Spleen (tissue), 11 donors: ENCODE measurements at regions not wholly inside any gene's neighbourhood (a gene's known extent, or its start where the extent isn't known, plus 50 kb on each side); places are given as distances from the start of the nearest gene placed in this dataset.

Source experiments
- DNase-seq: peaks from one replicate; pipeline ENCODE4 v3.0.0-alpha.2; 2020
- H3K27ac ChIP-seq, 8 donors: fragments of 200-600 bp; sonication (generic) in 7 of 8; 1 replicate in 4 of 8; 2 replicates in 4 of 8; pipeline versions ENCODE4 v1.5.0 to v1.8.0; 2016 to 2021; ENCODE audit warnings: inconsistent platforms in 4 of 8, mild to moderate bottlenecking in 4 of 8, moderate library complexity in 1 of 8
- H3K27me3 ChIP-seq, 7 donors: fragments of 200-600 bp; sonication (generic) in 6 of 7; replicated peaks in 1 of 7; 1 replicate in 4 of 7; 2 replicates in 3 of 7; pipeline versions ENCODE4 v1.5.0 to v1.8.0; 2016 to 2021; ENCODE audit warnings: inconsistent platforms in 3 of 7, mild to moderate bottlenecking in 1 of 7
- H3K36me3 ChIP-seq, 6 donors: fragments of 200-600 bp; sonication (generic) in 5 of 6; 1 replicate in 4 of 6; 2 replicates in 2 of 6; pipeline versions ENCODE4 v1.5.0 to v1.8.0; 2016 to 2021; ENCODE audit warnings: inconsistent platforms in 2 of 6
- H3K4me1 ChIP-seq, 6 donors: fragments of 200-600 bp; sonication (generic) in 5 of 6; 1 replicate in 3 of 6; 2 replicates in 3 of 6; pipeline versions ENCODE4 v1.5.0 to v1.8.0; 2016 to 2021; ENCODE audit warnings: inconsistent platforms in 3 of 6
- H3K4me3 ChIP-seq, 8 donors: fragments of 200-600 bp; sonication (generic) in 7 of 8; 1 replicate in 4 of 8; 2 replicates in 4 of 8; pipeline versions ENCODE4 v1.5.0 to v1.8.0; 2016 to 2021; ENCODE audit warnings: inconsistent platforms in 4 of 8, mild to moderate bottlenecking in 4 of 8, moderate library complexity in 2 of 8
- H3K9me3 ChIP-seq, 8 donors: fragments of 200-600 bp; sonication (generic) in 7 of 8; 1 replicate in 4 of 8; 2 replicates in 4 of 8; pipeline versions ENCODE4 v1.5.0 to v1.8.0; 2016 to 2021; ENCODE audit warnings: inconsistent platforms in 4 of 8
- POLR2A ChIP-seq, 3 donors: fragments of 450-650 bp; IDR thresholded peaks; one replicate each; pipeline ENCODE4 v1.5.1; 2017; ENCODE audit warnings: antibody characterized with exemption in 3 of 3, mild to moderate bottlenecking in 1 of 3
- POLR2AphosphoS5 ChIP-seq, 3 donors: sonication (generic); formaldehyde crosslinking; IDR thresholded peaks; one replicate each; pipeline ENCODE4 v1.5.1; 2017; ENCODE audit warnings: antibody characterized with exemption in 3 of 3
- whole genome bisulfite sequencing, 5 donors: extraction: QIAGEN DNeasy Blood & Tissue Kit in 3 of 5; methylation state at CpG; one replicate each; pipeline versions ENCODE4 v1.1.5 to v1.1.7; 2013 to 2018; 5-methylcytosine and 5-hydroxymethylcytosine counted together
- intact Hi-C: fragments of 100-400 bp; cut with DNase I; formaldehyde crosslinking; loops from one replicate; pipeline ENCODE4 v1.15.0; 2023; ENCODE audit warnings: low total_unique reads
- TF ChIP-seq, protein P1 (sequence below), 11 experiments: fragments of 200-600 bp in 7 of 11; fragments of 450-650 bp in 4 of 11; sonication (generic) in 4 of 11; IDR thresholded peaks in 8 of 11; conservative IDR thresholded peaks in 3 of 11; 1 replicate in 7 of 11; 2 replicates in 4 of 11; pipeline versions ENCODE4 v1.4.0 to v1.8.0; 2016 to 2021; ENCODE audit warnings: antibody characterized with exemption in 11 of 11, inconsistent platforms in 4 of 11, mild to moderate bottlenecking in 1 of 11
- donor health status: healthy with polysubstance abuse.
- donor health status: DM: no; HTN: no; CAD: no; lungs with moderate emphysema.
- donor health status: DM: no; HTN: no; CAD: no.
- donor health status: Bipolar disorder and iron deficiency.
- donor health status: healthy.
- donor health status: DM: no; HTN: no; CAD: no.
- donor health status: DM: yes; HTN: yes; CAD: no.

DNA sequence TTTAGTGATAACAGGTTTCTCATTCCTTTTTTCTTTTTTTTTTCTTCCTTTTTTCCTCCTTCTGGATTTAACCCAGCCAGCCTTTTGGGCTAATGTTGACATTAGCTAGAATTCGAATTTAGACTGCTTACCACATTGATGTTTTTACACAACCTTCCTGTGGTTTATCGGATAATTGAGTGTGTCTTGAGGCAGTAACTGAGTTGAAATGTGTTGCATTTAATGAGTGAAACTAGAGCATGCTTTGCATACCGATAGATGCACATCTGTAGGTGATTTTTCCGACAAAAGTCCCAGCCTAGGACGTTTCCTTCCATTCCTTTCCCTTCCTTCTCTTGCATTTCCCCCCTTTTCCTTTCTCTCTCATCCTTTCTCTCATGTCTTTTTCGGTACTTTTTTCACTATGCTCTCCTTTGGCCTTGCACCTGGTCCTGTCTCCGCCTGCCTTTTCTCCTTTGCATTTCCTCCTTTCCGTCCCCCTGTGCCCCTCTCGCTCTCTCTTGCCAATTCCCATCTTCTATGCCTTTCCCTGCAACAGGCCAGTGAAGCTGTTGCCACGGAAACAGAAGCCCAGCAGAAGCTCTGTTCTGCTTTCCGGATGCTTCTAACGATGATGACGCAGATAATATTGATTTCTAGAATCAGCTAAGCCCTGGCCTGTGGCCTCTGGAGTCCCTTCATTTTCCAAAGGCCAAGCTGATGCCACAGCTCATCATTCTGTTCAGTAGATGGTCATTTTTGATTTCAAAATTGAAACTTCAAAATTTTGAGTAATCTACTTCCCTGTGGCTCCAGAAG, 76.1 kb downstream of the SLC25A47 start:
- intact Hi-C loops = no loop called here
- Histone ChIP-seq H3K27me3 (no peaks in the 10 kb centered on the region), H3K36me3 (peaks cover 0 to 20% (median 0%) of the 10 kb centered on the region in 6 donors), H3K9me3 (no peaks in the 10 kb centered on the region), H3K4me1 (peaks cover 0 to 52% (median 15%) of the 10 kb centered on the region in 6 donors), H3K4me3 (no peak overlapping the region), H3K27ac (no peak overlapping the region)
- DNase-seq = no peak
- TF ChIP-seq POLR2A (IDR thresholded peaks at IDR 0.05) (no peak), POLR2AphosphoS5 (IDR thresholded peaks at IDR 0.05) (no peak)
- TF ChIP-seq, protein P1, sequence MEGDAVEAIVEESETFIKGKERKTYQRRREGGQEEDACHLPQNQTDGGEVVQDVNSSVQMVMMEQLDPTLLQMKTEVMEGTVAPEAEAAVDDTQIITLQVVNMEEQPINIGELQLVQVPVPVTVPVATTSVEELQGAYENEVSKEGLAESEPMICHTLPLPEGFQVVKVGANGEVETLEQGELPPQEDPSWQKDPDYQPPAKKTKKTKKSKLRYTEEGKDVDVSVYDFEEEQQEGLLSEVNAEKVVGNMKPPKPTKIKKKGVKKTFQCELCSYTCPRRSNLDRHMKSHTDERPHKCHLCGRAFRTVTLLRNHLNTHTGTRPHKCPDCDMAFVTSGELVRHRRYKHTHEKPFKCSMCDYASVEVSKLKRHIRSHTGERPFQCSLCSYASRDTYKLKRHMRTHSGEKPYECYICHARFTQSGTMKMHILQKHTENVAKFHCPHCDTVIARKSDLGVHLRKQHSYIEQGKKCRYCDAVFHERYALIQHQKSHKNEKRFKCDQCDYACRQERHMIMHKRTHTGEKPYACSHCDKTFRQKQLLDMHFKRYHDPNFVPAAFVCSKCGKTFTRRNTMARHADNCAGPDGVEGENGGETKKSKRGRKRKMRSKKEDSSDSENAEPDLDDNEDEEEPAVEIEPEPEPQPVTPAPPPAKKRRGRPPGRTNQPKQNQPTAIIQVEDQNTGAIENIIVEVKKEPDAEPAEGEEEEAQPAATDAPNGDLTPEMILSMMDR (IDR thresholded peaks at IDR 0.05 in 8 of 11, conservative IDR thresholded peaks at IDR 0.05 in 3 of 11) = no peak
- WGBS, 5 donors = 54 to 87% (median 67%) methylated on average over 13 of the region's 13 CpGs

DNA sequence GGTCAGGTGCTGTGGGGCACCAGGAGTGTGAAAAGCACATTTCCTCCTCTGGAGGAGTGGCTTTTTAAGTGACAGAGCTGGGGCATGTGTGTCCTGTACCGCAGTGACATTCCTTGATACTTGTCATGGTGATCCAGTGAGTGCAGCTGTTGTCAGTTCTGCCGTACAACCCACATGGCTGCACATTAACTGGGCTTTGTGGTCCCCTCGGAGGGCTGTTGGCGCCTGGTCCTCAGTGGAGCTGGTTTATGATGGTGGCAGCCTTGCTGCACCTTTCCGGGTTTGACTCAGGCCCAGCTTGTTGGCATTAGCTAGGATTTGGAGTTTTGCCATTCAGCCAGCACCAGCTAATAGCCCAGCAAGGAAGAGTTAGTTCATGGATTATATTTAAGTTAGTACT, 77.0 kb downstream of the SLC25A47 start:
- no peaks in the 10 kb centered on the region for H3K27me3 ChIP-seq
- TF ChIP-seq POLR2AphosphoS5 (IDR thresholded peaks at IDR 0.05) = no peak
- TF ChIP-seq, protein P1 (IDR thresholded peaks at IDR 0.05 in 8 of 11, conservative IDR thresholded peaks at IDR 0.05 in 3 of 11) = no peak
- no peak for TF ChIP-seq POLR2A (IDR thresholded peaks at IDR 0.05)
- no peak overlapping the region for H3K27ac ChIP-seq
- 90 to 97% (median 91%) methylated on average over 5 of the region's 5 CpGs for WGBS, 5 donors
- H3K36me3 ChIP-seq = peaks cover 0 to 20% (median 0%) of the 10 kb centered on the region in 6 donors
- no peaks in the 10 kb centered on the region for H3K9me3 ChIP-seq
- H3K4me1 ChIP-seq = peaks cover 0 to 46% (median 17%) of the 10 kb centered on the region in 6 donors
- intact Hi-C loops = no loop called here
- H3K4me3 ChIP-seq = no peak overlapping the region
- DNase-seq = no peak

DNA sequence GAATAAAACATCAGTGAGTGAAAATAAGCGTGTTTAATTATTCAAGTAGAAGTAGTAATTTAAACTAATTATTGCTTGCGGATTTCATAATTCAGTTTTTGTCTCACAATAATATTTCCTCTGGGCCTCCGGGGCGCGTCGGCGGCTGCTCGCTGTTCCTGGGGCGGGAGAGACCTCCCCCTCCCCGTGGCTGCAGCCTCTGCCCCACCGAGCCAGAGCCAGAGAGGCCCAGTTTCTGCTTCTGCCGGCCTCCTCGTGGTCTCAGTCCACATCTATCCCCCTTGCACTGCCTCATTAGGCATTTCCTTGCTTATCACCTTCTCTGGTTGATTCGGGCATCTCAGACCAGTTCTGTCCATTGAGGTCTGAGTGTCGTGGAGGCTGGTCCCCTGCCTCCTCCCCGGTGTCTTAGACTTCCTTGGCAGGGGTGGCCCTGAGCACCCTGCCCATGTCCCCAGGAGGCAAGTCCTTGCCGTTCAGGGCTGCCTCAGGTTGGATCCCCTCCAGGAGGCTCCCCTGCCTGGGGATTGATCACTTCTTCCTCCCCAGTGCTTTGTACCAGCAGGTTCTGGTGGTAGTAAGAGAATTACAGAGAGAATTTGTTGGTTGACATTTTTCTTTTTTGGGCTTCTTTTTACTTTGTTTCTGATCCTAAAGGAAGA, 78.0 kb downstream of the SLC25A47 start:
- no peak overlapping the region for H3K27ac ChIP-seq
- no peaks in the 10 kb centered on the region for H3K27me3 ChIP-seq
- H3K4me1 ChIP-seq = peaks cover 0 to 54% (median 25%) of the 10 kb centered on the region in 6 donors
- no peak overlapping the region for H3K4me3 ChIP-seq
- intact Hi-C loops = no loop called here
- WGBS, 5 donors = 65 to 89% (median 80%) methylated on average over 17 of the region's 17 CpGs
- TF ChIP-seq POLR2A (IDR thresholded peaks at IDR 0.05) (no peak), POLR2AphosphoS5 (IDR thresholded peaks at IDR 0.05) (no peak)
- TF ChIP-seq, protein P1 (IDR thresholded peaks at IDR 0.05 in 8 of 11, conservative IDR thresholded peaks at IDR 0.05 in 3 of 11) = no peak
- H3K36me3 ChIP-seq = peaks cover 0 to 19% (median 0%) of the 10 kb centered on the region in 6 donors
- no peaks in the 10 kb centered on the region for H3K9me3 ChIP-seq
- peak; percentile 70 for DNase-seq

DNA sequence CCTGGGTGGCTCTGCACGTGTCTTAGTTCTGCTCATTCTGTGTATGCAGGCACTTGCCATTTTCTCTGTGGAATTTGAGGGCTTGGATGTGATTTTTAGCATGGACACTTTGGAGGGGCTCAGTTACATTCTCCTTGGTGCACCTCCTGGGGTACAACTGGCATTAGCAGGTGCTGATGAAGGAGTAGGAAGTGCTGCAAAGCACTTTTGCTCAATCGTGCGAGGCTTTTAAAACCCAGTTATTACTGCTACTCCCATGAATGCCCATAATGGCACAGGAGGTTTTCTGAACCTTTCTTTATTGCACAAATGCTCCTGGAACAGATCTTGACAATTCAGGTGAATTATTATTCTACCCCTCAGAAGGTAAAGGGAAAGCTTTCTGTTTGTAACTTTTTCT, 78.7 kb downstream of the SLC25A47 start:
- 53 to 85% (median 78%) methylated on average over 3 of the region's 3 CpGs for WGBS, 5 donors
- intact Hi-C loops = no loop called here
- TF ChIP-seq, protein P1 (IDR thresholded peaks at IDR 0.05 in 8 of 11, conservative IDR thresholded peaks at IDR 0.05 in 3 of 11) = no peak
- TF ChIP-seq POLR2A (IDR thresholded peaks at IDR 0.05) (no peak), POLR2AphosphoS5 (IDR thresholded peaks at IDR 0.05) (no peak)
- Histone ChIP-seq H3K4me1 (peaks cover 0 to 60% (median 31%) of the 10 kb centered on the region in 6 donors), H3K27ac (no peak overlapping the region), H3K9me3 (no peaks in the 10 kb centered on the region), H3K4me3 (no peak overlapping the region), H3K27me3 (no peaks in the 10 kb centered on the region), H3K36me3 (peaks cover 0 to 12% (median 0%) of the 10 kb centered on the region in 6 donors)
- DNase-seq = no peak
